K562 (cell line): ENCODE measurements at regions not wholly inside any gene's neighbourhood (a gene's known extent, or its start where the extent isn't known, plus 50 kb on each side); places are given as distances from the start of the nearest gene placed in this dataset.

ENCODE experiments used
- ATAC-seq: fragments of 200-7000 bp; cut with Tn5 transposase; 3 replicates; pipeline ENCODE4 v1.9.1; 2020; ENCODE audit warnings: moderate library complexity
- BruUV-seq: library from RNA; stranded (reverse); fragments of 400-500 nt; replicated peaks from 2 replicates; lab custom pipeline; 2021; lab: Mats Ljungman, UMichigan
- CTCF ChIA-PET: fragments of 300-600 bp; formaldehyde crosslinking; extraction: SDS; loops from one replicate; lab custom pipeline; 2021; ENCODE audit warnings: low intra/inter-chr PET ratio; lab: Yijun Ruan, JAX
- POLR2A ChIA-PET: fragments of 300-600, 350-650 bp; sonication (Branson Sonifier 250); formaldehyde crosslinking; extraction: SDS; loops from one replicate; lab custom pipeline; 2021; ENCODE audit warnings: antibody characterized with exemption, inconsistent platforms; lab: Yijun Ruan, JAX
- DNase-seq, 4 experiments: peaks; one replicate each; pipeline versions ENCODE4 v3.0.0 to v3.0.0-alpha.2; 2011 to 2018; ENCODE audit warnings: low spot score in 3 of 4, mixed read lengths in 3 of 4; ENCODE audit errors: extremely low read depth in 1 of 4
- FAIRE-seq: peaks from 2 replicates; lab custom pipeline; 2011; peaks lifted over from hg19 to GRCh38; lab: Jason Lieb, UNC
- H2AFZ ChIP-seq: 2 replicates; pipeline ENCODE4 v1.6.0; 2011; ENCODE audit warnings: low read depth, low read length, control low read depth, inconsistent platforms
- H3K27ac ChIP-seq: fragments of 200-600 bp; 3 replicates; pipeline ENCODE4 v1.8.0; 2011; ENCODE audit warnings: low read depth, mild to moderate bottlenecking, control low read depth, inconsistent platforms, low read length, moderate library complexity, mixed read lengths; ENCODE audit errors: extremely low read depth
- H3K27me3 ChIP-seq, 2 experiments: fragments of 300-600 bp in 1 of 2; 2 replicates in 1 of 2; 3 replicates in 1 of 2; pipeline versions ENCODE4 v1.6.0 to v1.8.0; 2011; ENCODE audit warnings: inconsistent platforms in 2 of 2, low read length in 2 of 2, mild to moderate bottlenecking in 1 of 2, mixed read lengths in 1 of 2, moderate library complexity in 1 of 2; ENCODE audit not compliant: control insufficient read depth in 2 of 2, insufficient read depth in 2 of 2
- H3K36me3 ChIP-seq: fragments of 300-600 bp; 3 replicates; pipeline ENCODE4 v1.8.0; 2011; ENCODE audit warnings: mild to moderate bottlenecking, low read length, inconsistent platforms; ENCODE audit not compliant: control insufficient read depth, insufficient read depth
- H3K4me1 ChIP-seq, 2 experiments: fragments of 200-600 bp in 1 of 2; replicated peaks in 1 of 2; 2 replicates in 1 of 2; 3 replicates in 1 of 2; pipeline versions ENCODE4 v1.5.1 to v1.8.0; 2011; ENCODE audit warnings: inconsistent platforms in 2 of 2, low read length in 2 of 2, mild to moderate bottlenecking in 1 of 2, mixed read lengths in 1 of 2, moderate library complexity in 1 of 2; ENCODE audit not compliant: control insufficient read depth in 2 of 2, insufficient read depth in 2 of 2
- H3K4me2 ChIP-seq: 2 replicates; pipeline ENCODE4 v1.6.1; 2011; ENCODE audit warnings: low read length, control low read depth, inconsistent platforms, mixed read lengths; ENCODE audit not compliant: insufficient read depth
- H3K4me3 ChIP-seq: fragments of 200-600 bp; sonication (generic), shearing (Covaris generic); 2 replicates; pipeline ENCODE4 v1.5.1; 2016; ENCODE audit warnings: control low read depth, inconsistent platforms
- H3K79me2 ChIP-seq: fragments of 200-600 bp; 3 replicates; pipeline ENCODE4 v1.8.0; 2011; ENCODE audit warnings: low read length, inconsistent platforms; ENCODE audit not compliant: control insufficient read depth, insufficient read depth
- H3K9ac ChIP-seq, 2 experiments: 2 replicates each; pipeline versions ENCODE4 v1.6.0 to v1.6.1; 2011; ENCODE audit warnings: low read depth in 2 of 2, low read length in 2 of 2, control low read depth in 1 of 2, inconsistent platforms in 1 of 2, mild to moderate bottlenecking in 1 of 2, mixed read lengths in 1 of 2; ENCODE audit not compliant: insufficient read depth in 1 of 2
- H3K9me1 ChIP-seq: one replicate; pipeline ENCODE4 v1.6.0; 2011; ENCODE audit warnings: inconsistent platforms, mild to moderate bottlenecking, low read length, moderate library complexity; ENCODE audit not compliant: control insufficient read depth, insufficient read depth
- H3K9me3 ChIP-seq: replicated peaks from 2 replicates; pipeline ENCODE4 v1.5.1; 2011; ENCODE audit warnings: low read depth, low read length, inconsistent platforms; ENCODE audit not compliant: control insufficient read depth, insufficient read depth
- H4K20me1 ChIP-seq: replicated peaks from 2 replicates; pipeline ENCODE4 v1.6.1; 2011; ENCODE audit warnings: low read length, inconsistent platforms, mixed read lengths; ENCODE audit not compliant: control insufficient read depth, insufficient read depth
- ATF3 ChIP-seq, 2 experiments: fragments of 450-650 bp in 1 of 2; sonication (generic) in 1 of 2; formaldehyde crosslinking in 1 of 2; IDR thresholded peaks in 1 of 2; conservative IDR thresholded peaks in 1 of 2; 2 replicates each; pipeline versions ENCODE4 v1.6.1 to v1.8.1; 2016 to 2023; ENCODE audit warnings: mild to moderate bottlenecking in 2 of 2, moderate library complexity in 2 of 2, inconsistent platforms in 1 of 2, missing genetic modification reagents in 1 of 2
- BRF2 ChIP-seq: IDR thresholded peaks from 3 replicates; pipeline ENCODE4 v1.6.1; 2011; ENCODE audit warnings: borderline replicate concordance, mild to moderate bottlenecking; ENCODE audit not compliant: insufficient read length, insufficient read depth
- KHSRP ChIP-seq: fragments of 450-650 bp; IDR thresholded peaks from 2 replicates; pipeline ENCODE4 v1.6.1; 2017
- PRDM10 ChIP-seq: fragments of 450-650 bp; IDR thresholded peaks from 2 replicates; pipeline ENCODE4 v1.6.1; 2018; ENCODE audit not compliant: partially characterized antibody
- RAD51 ChIP-seq: fragments of 450-650 bp; IDR thresholded peaks from 2 replicates; pipeline ENCODE4 v1.7.1; 2016; ENCODE audit warnings: low read depth, mild to moderate bottlenecking, borderline replicate concordance
- STAT6 ChIP-seq: sonication (generic); formaldehyde crosslinking; IDR thresholded peaks from 2 replicates; pipeline ENCODE4 v1.8.1; 2023; ENCODE audit warnings: mild to moderate bottlenecking, missing genetic modification reagents
- ZNF197 ChIP-seq: fragments of 200-800 bp; sonication (Bioruptor generic); IDR thresholded peaks from 2 replicates; pipeline ENCODE4 v1.6.1; 2016; ENCODE audit warnings: low read depth, missing genetic modification characterization, missing compliant biosample characterization
- WGBS: fragments of 100-300 bp; shearing (Covaris generic); methylation state at CpG from one replicate; pipeline ENCODE4 v1.1.6; 2016; ENCODE audit warnings: low coverage, mixed read lengths; ENCODE audit not compliant: insufficient coverage; ENCODE audit errors: missing lambda C conversion rate; 5-methylcytosine and 5-hydroxymethylcytosine counted together
- in situ Hi-C: fragments of 300-500 bp; cut with MboI; formaldehyde crosslinking; loops from 4 replicates; pipeline ENCODE4 v1.15.0; 2018; ENCODE audit warnings: inconsistent platforms, mixed read lengths
- intact Hi-C: fragments of 100-400 bp; cut with micrococcal nuclease; formaldehyde crosslinking; loops from 2 replicates; pipeline ENCODE4 v1.14.2; 2022

- CTCF ChIA-PET = no interaction called here
Observed at GRCh38 chr14:30006695-30007094, 79.0 kb upstream of the PRKD1 start.

More at GRCh38 chr14:30006695-30007094, 79.0 kb upstream of the PRKD1 start:
- H3K9me1 ChIP-seq = no peaks in the 10 kb centered on the region
- H2AFZ ChIP-seq = no peak overlapping the region
- no peak overlapping the region for H3K4me2 ChIP-seq
- H3K27me3 ChIP-seq = no peaks in the 10 kb centered on the region
- intact Hi-C loops = loop anchor here (10.0 kb wide), 1 partner anchor 518 kb away; no protein-coding TSS in a partner anchor
- FAIRE-seq (no peak), DNase-seq (no peak), ATAC-seq (no peak)
- no peak overlapping the region for H3K9ac ChIP-seq
- no peak overlapping the region for H3K4me3 ChIP-seq
- no peaks in the 10 kb centered on the region for H3K36me3 ChIP-seq
- H4K20me1 ChIP-seq = no peaks in the 10 kb centered on the region
- TF ChIP-seq PRDM10 = no peak
- TF ChIP-seq STAT6 (CRISPR knock-in tag) = no peak
- no peak for TF ChIP-seq BRF2
- no peak for TF ChIP-seq ATF3 (IDR thresholded peaks at IDR 0.05)
- TF ChIP-seq ATF3 (CRISPR knock-in tag; conservative IDR thresholded peaks at IDR 0.05) = no peak
- no peak for TF ChIP-seq KHSRP
- no peak for TF ChIP-seq RAD51
- no peak for TF ChIP-seq ZNF197 (CRISPR knock-in tag)
- H3K4me1 ChIP-seq = no peaks in the 10 kb centered on the region
- POLR2A ChIA-PET = no interaction called here
- in situ Hi-C loops = loop anchor here (25.0 kb wide), 1 partner anchor 444 kb away; no protein-coding TSS in a partner anchor
- no peak overlapping the region for H3K27ac ChIP-seq
- BruUV-seq = no TSS peak
- no peaks in the 10 kb centered on the region for H3K79me2 ChIP-seq
- WGBS = 0% methylated on average over 2 of the region's 2 CpGs
- H3K9me3 ChIP-seq = no peaks in the 10 kb centered on the region
